ENCODE measurements at regions not wholly inside any gene's neighbourhood (a gene's known extent, or its start where the extent isn't known, plus 50 kb on each side); places are given as distances from the start of the nearest gene placed in this dataset.

DNA sequence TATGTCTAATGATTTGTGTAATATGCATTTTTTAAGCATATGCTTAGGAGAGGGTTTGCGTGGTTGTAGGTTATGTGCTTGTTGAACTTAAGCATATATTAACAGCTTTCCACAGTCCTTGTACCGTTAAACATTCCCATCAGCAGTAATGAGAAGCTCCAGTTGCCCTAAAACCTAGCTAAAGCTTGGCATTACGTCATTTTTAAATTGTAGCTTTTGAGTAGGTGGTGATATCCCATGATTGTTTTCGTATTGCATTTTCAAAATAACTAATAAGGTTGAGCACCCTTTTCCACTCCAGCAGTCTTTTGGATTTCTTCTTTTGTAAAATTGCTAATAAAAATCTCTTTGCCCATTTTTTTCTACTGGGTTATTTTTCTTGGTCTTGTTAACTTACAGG is 453.1 kb upstream of the GCFC2 start:
- no peak overlapping the region for H2AFZ ChIP-seq (ENCODE audit: low read length)
- H3K4me3 ChIP-seq (replicated peaks in 1 of 4; ENCODE audit: control extremely low read depth in 1 of 4, insufficient read depth in 1 of 4, low read depth in 3 of 4, low read length in 4 of 4) = no peak overlapping the region
- no peaks in the 10 kb centered on the region for H3K4me1 ChIP-seq (ENCODE audit: control insufficient read depth, extremely low read depth, insufficient read depth, low read length)
- peaks cover 1% of the 10 kb centered on the region for H4K20me1 ChIP-seq (ENCODE audit: control insufficient read depth, extremely low read depth, insufficient read depth, low read length)
- DNase-seq (ENCODE audit: low read depth in 2 of 2) = no peak
- H3K27me3 ChIP-seq (ENCODE audit: control insufficient read depth, insufficient read depth, low read length) = no peaks in the 10 kb centered on the region
- TF ChIP-seq, protein P1, sequence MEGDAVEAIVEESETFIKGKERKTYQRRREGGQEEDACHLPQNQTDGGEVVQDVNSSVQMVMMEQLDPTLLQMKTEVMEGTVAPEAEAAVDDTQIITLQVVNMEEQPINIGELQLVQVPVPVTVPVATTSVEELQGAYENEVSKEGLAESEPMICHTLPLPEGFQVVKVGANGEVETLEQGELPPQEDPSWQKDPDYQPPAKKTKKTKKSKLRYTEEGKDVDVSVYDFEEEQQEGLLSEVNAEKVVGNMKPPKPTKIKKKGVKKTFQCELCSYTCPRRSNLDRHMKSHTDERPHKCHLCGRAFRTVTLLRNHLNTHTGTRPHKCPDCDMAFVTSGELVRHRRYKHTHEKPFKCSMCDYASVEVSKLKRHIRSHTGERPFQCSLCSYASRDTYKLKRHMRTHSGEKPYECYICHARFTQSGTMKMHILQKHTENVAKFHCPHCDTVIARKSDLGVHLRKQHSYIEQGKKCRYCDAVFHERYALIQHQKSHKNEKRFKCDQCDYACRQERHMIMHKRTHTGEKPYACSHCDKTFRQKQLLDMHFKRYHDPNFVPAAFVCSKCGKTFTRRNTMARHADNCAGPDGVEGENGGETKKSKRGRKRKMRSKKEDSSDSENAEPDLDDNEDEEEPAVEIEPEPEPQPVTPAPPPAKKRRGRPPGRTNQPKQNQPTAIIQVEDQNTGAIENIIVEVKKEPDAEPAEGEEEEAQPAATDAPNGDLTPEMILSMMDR (conservative IDR thresholded peaks at IDR 0.05 in 1 of 2, IDR thresholded peaks at IDR 0.05 in 1 of 2; ENCODE audit: low read depth in 1 of 2, low read length in 2 of 2) = no peak
- no peak for TF ChIP-seq EZH2 (IDR thresholded peaks at IDR 0.05; ENCODE audit: low read length, missing control alignments)
- H3K4me2 ChIP-seq (ENCODE audit: extremely low read depth, insufficient read depth, low read length) = no peak overlapping the region
- H3K79me2 ChIP-seq (ENCODE audit: control insufficient read depth, insufficient read depth, low read length) = no peaks in the 10 kb centered on the region
- H3K27ac ChIP-seq (ENCODE audit: insufficient read depth, low read length) = no peak overlapping the region
- H3K9me3 ChIP-seq (ENCODE audit: control insufficient read depth, insufficient read depth, low read depth, low read length) = no peaks in the 10 kb centered on the region
- H3K36me3 ChIP-seq (ENCODE audit: control insufficient read depth, insufficient read depth, low read length) = no peaks in the 10 kb centered on the region
- no peak overlapping the region for H3K9ac ChIP-seq (ENCODE audit: insufficient read depth, low read length)

DNA sequence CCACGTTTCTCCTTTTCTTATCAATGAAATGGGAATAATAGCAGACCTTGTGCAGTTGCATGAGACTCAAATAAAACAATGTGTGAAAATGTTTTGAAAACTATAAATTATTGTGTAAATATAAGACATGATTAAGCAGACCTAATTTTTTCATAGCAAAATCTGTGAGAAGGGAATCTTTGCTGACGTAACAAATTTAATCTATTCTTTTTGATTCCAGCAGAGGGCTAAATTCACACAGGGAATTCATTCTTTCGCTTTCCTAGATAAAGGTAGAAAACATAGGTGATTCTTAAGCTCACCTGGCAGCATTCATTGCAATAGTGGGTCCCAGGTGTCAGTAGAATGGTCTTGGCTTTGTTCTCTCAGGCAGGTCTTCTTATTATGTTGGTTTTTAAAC is 450.0 kb upstream of the GCFC2 start:
- H3K9me3 ChIP-seq (ENCODE audit: control insufficient read depth, insufficient read depth, low read depth, low read length) = no peaks in the 10 kb centered on the region
- H3K4me1 ChIP-seq (ENCODE audit: control insufficient read depth, extremely low read depth, insufficient read depth, low read length) = no peaks in the 10 kb centered on the region
- no peaks in the 10 kb centered on the region for H3K36me3 ChIP-seq (ENCODE audit: control insufficient read depth, insufficient read depth, low read length)
- TF ChIP-seq, protein P1 (conservative IDR thresholded peaks at IDR 0.05 in 1 of 2, IDR thresholded peaks at IDR 0.05 in 1 of 2; ENCODE audit: low read depth in 1 of 2, low read length in 2 of 2) = no peak
- TF ChIP-seq EZH2 (IDR thresholded peaks at IDR 0.05; ENCODE audit: low read length, missing control alignments) = no peak
- DNase-seq (ENCODE audit: low read depth in 2 of 2) = no peak
- H3K4me2 ChIP-seq (ENCODE audit: extremely low read depth, insufficient read depth, low read length) = no peak overlapping the region
- H3K79me2 ChIP-seq (ENCODE audit: control insufficient read depth, insufficient read depth, low read length) = no peaks in the 10 kb centered on the region
- H4K20me1 ChIP-seq (ENCODE audit: control insufficient read depth, extremely low read depth, insufficient read depth, low read length) = peaks cover 1% of the 10 kb centered on the region
- no peak overlapping the region for H3K4me3 ChIP-seq (replicated peaks in 1 of 4; ENCODE audit: control extremely low read depth in 1 of 4, insufficient read depth in 1 of 4, low read depth in 3 of 4, low read length in 4 of 4)
- no peak overlapping the region for H2AFZ ChIP-seq (ENCODE audit: low read length)
- H3K27ac ChIP-seq (ENCODE audit: insufficient read depth, low read length) = no peak overlapping the region
- no peak overlapping the region for H3K9ac ChIP-seq (ENCODE audit: insufficient read depth, low read length)
- H3K27me3 ChIP-seq (ENCODE audit: control insufficient read depth, insufficient read depth, low read length) = no peaks in the 10 kb centered on the region

DNA sequence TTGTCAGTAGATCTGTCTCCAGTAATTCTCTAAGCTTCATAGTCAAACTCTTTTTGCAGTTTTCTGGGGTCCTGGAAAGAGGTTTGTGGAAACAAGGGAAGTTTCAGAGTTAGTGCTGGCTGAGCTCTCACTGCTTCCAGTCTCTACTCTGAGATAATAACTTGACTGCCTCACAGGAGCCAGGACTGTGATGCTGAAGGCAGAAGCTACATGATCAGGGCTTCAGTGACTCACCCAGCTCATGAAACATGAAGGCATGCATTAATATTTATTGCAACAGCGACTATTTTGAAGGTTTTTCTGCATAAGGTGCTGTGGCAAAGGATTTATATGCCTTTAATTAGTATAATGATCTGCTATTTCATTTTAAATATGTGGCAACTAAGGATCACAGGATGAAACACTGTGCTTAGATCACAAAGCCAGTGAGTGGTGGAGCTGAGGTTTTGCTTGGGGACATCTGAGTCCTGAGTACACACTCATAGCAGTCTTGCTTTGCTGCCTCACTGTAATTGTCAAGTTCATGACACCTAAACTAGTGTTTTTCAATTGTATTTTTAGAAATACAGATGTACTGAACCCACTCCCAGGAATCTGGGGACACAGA is 448.4 kb upstream of the GCFC2 start:
- TF ChIP-seq, protein P1 (conservative IDR thresholded peaks at IDR 0.05 in 1 of 2, IDR thresholded peaks at IDR 0.05 in 1 of 2; ENCODE audit: low read depth in 1 of 2, low read length in 2 of 2) = no peak
- TF ChIP-seq EZH2 (IDR thresholded peaks at IDR 0.05; ENCODE audit: low read length, missing control alignments) = no peak
- H3K9ac ChIP-seq (ENCODE audit: insufficient read depth, low read length) = no peak overlapping the region
- H3K79me2 ChIP-seq (ENCODE audit: control insufficient read depth, insufficient read depth, low read length) = no peaks in the 10 kb centered on the region
- DNase-seq (ENCODE audit: low read depth in 2 of 2) = no peak
- no peak overlapping the region for H3K4me2 ChIP-seq (ENCODE audit: extremely low read depth, insufficient read depth, low read length)
- H3K36me3 ChIP-seq (ENCODE audit: control insufficient read depth, insufficient read depth, low read length) = no peaks in the 10 kb centered on the region
- no peak overlapping the region for H3K4me3 ChIP-seq (replicated peaks in 1 of 4; ENCODE audit: control extremely low read depth in 1 of 4, insufficient read depth in 1 of 4, low read depth in 3 of 4, low read length in 4 of 4)
- no peak overlapping the region for H2AFZ ChIP-seq (ENCODE audit: low read length)
- H3K4me1 ChIP-seq (ENCODE audit: control insufficient read depth, extremely low read depth, insufficient read depth, low read length) = no peaks in the 10 kb centered on the region
- H3K9me3 ChIP-seq (ENCODE audit: control insufficient read depth, insufficient read depth, low read depth, low read length) = no peaks in the 10 kb centered on the region
- peaks cover 1% of the 10 kb centered on the region for H4K20me1 ChIP-seq (ENCODE audit: control insufficient read depth, extremely low read depth, insufficient read depth, low read length)
- no peak overlapping the region for H3K27ac ChIP-seq (ENCODE audit: insufficient read depth, low read length)
- H3K27me3 ChIP-seq (ENCODE audit: control insufficient read depth, insufficient read depth, low read length) = no peaks in the 10 kb centered on the region
